Thyroid gland (tissue), 4 donors: ENCODE measurements at regions not wholly inside any gene's neighbourhood (a gene's known extent, or its start where the extent isn't known, plus 50 kb on each side); places are given as distances from the start of the nearest gene placed in this dataset.

Experiments
- CTCF ChIP-seq, 6 experiments: fragments of 200-600 bp in 3 of 6; fragments of 450-650 bp in 3 of 6; sonication (generic) in 3 of 6; IDR thresholded peaks; one replicate each; pipeline ENCODE4 v1.5.1; 2016 to 2019; ENCODE audit warnings: antibody characterized with exemption in 6 of 6, mild to moderate bottlenecking in 2 of 6, inconsistent platforms in 1 of 6, moderate library complexity in 1 of 6
- POLR2A ChIP-seq, 2 donors: fragments of 450-650 bp; IDR thresholded peaks; one replicate each; pipeline ENCODE4 v1.6.1; 2017; ENCODE audit warnings: antibody characterized with exemption in 2 of 2, mild to moderate bottlenecking in 2 of 2, moderate library complexity in 1 of 2

DNA sequence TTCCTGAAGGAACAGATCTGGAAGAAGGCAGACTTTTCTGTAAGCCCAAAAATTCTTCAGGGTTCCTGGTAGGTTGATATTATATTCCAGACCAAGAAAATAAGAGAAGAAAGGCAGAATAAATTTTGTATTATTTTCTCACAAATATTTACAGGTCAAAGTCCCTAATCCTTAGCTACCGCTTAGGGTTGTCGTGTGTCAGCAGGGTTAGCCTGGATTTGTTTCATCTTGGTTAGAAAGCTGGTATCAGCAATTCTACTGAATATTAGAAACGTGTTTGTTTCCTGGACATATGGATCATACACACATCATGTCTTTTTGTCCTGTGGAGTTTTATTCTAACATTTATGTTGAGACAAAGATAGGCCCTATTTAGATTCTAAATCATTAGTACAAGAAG, 232.9 kb upstream of the CXXC4 start:
- no peak for TF ChIP-seq CTCF (IDR thresholded peaks at IDR 0.05)
- TF ChIP-seq POLR2A (IDR thresholded peaks at IDR 0.05): no peak
